CD4-positive, CD25-positive, alpha-beta regulatory T cell (primary cell): ENCODE measurements at regions not wholly inside any gene's neighbourhood (a gene's known extent, or its start where the extent isn't known, plus 50 kb on each side); places are given as distances from the start of the nearest gene placed in this dataset.

ENCODE experiments used
- ATAC-seq, 2 donors: fragments of 150-1000 bp; cut with Tn5 transposase; one replicate each; pipeline ENCODE4 v1.10.0; 2021; ENCODE audit warnings: low read depth in 2 of 2, moderate number of reproducible peaks in 2 of 2, moderate library complexity in 1 of 2
- DNase-seq, 3 donors: peaks; one replicate each; pipeline versions ENCODE4 v3.0.0 to v3.0.0-alpha.2; 2012 to 2022; ENCODE audit warnings: mixed read lengths in 1 of 3
- H3K27ac ChIP-seq: one replicate; pipeline ENCODE4 v1.7.0; 2013; ENCODE audit warnings: mild to moderate bottlenecking, low read length; ENCODE audit not compliant: insufficient read depth, poor library complexity, severe bottlenecking
- H3K27me3 ChIP-seq: one replicate; pipeline ENCODE4 v1.7.0; 2013; ENCODE audit warnings: low read length; ENCODE audit not compliant: control insufficient read depth, insufficient read depth
- H3K36me3 ChIP-seq: one replicate; pipeline ENCODE4 v1.7.0; 2013; ENCODE audit warnings: mild to moderate bottlenecking, low read length, moderate library complexity; ENCODE audit not compliant: control insufficient read depth, insufficient read depth
- H3K4me1 ChIP-seq: 2 replicates; pipeline ENCODE4 v1.7.0; 2013; ENCODE audit warnings: mild to moderate bottlenecking, low read length; ENCODE audit not compliant: insufficient read depth, control insufficient read depth, poor library complexity, severe bottlenecking
- H3K4me3 ChIP-seq: one replicate; pipeline ENCODE4 v1.7.0; 2013; ENCODE audit warnings: low read depth, mild to moderate bottlenecking, low read length, moderate library complexity
- H3K9me3 ChIP-seq, 2 experiments: 1 replicate in 1 of 2; 2 replicates in 1 of 2; pipeline ENCODE4 v1.7.0; 2013; ENCODE audit warnings: low read length in 2 of 2, mild to moderate bottlenecking in 1 of 2, moderate library complexity in 1 of 2; ENCODE audit not compliant: control insufficient read depth in 2 of 2
- H3K27ac Mint-ChIP-seq, 3 donors: one replicate each; pipeline ENCODE4 v1.8.0; 2020 to 2022; ENCODE audit warnings: mild to moderate bottlenecking in 3 of 3, mixed read lengths in 3 of 3, moderate library complexity in 2 of 3
- H3K27me3 Mint-ChIP-seq: one replicate; pipeline ENCODE4 v1.8.0; 2022; ENCODE audit warnings: mild to moderate bottlenecking, mixed read lengths
- H3K36me3 Mint-ChIP-seq: one replicate; pipeline ENCODE4 v1.8.0; 2020; ENCODE audit warnings: mixed read lengths
- H3K4me1 Mint-ChIP-seq, 4 donors: one replicate each; pipeline ENCODE4 v1.8.0; 2020 to 2022; ENCODE audit warnings: mixed read lengths in 4 of 4, mild to moderate bottlenecking in 1 of 4
- H3K4me3 Mint-ChIP-seq, 4 donors: one replicate each; pipeline ENCODE4 v1.8.0; 2020 to 2022; ENCODE audit warnings: mild to moderate bottlenecking in 4 of 4, mixed read lengths in 4 of 4, moderate library complexity in 3 of 4
- H3K9me3 Mint-ChIP-seq, 7 donors: one replicate each; pipeline ENCODE4 v1.8.0; 2020 to 2022; ENCODE audit warnings: mixed read lengths in 7 of 7, mild to moderate bottlenecking in 3 of 7, moderate library complexity in 2 of 7

- no peaks in the 10 kb centered on the region for H3K4me1 ChIP-seq
- no peaks in the 10 kb centered on the region for H3K27me3 Mint-ChIP-seq
- no peaks in the 10 kb centered on the region for H3K36me3 ChIP-seq
- H3K9me3 ChIP-seq, result no peaks in the 10 kb centered on the region
- H3K4me1 Mint-ChIP-seq, result no peaks in the 10 kb centered on the region
- H3K4me3 ChIP-seq, result no peak overlapping the region
- H3K4me3 Mint-ChIP-seq, result no peak overlapping the region
- H3K9me3 Mint-ChIP-seq, result peaks cover 0 to 3% (median 0%) of the 10 kb centered on the region in 7 donors
- no peak overlapping the region for H3K27ac Mint-ChIP-seq
- no peak overlapping the region for H3K27ac ChIP-seq
- ATAC-seq, result no peak
- no peaks in the 10 kb centered on the region for H3K36me3 Mint-ChIP-seq
- DNase-seq, result no peak
- no peaks in the 10 kb centered on the region for H3K27me3 ChIP-seq
Measured at GRCh38 chr1:57752843-57753242, 329.0 kb upstream of the DAB1 start.

- Mint-ChIP-seq H3K4me3 (no peak overlapping the region), H3K27me3 (no peaks in the 10 kb centered on the region), H3K4me1 (no peaks in the 10 kb centered on the region), H3K36me3 (no peaks in the 10 kb centered on the region), H3K27ac (no peak overlapping the region), H3K9me3 (peaks cover 0 to 3% (median 0%) of the 10 kb centered on the region in 7 donors)
- H3K27ac ChIP-seq, result no peak overlapping the region
- no peak for DNase-seq
- H3K36me3 ChIP-seq, result no peaks in the 10 kb centered on the region
- no peaks in the 10 kb centered on the region for H3K4me1 ChIP-seq
- ATAC-seq, result no peak
- no peaks in the 10 kb centered on the region for H3K9me3 ChIP-seq
- no peak overlapping the region for H3K4me3 ChIP-seq
- no peaks in the 10 kb centered on the region for H3K27me3 ChIP-seq
Measured at GRCh38 chr1:57748719-57749118, 324.9 kb upstream of the DAB1 start.

- no peak for DNase-seq
- Histone ChIP-seq H3K4me1 (no peaks in the 10 kb centered on the region), H3K27ac (no peak overlapping the region), H3K27me3 (no peaks in the 10 kb centered on the region), H3K36me3 (no peaks in the 10 kb centered on the region), H3K4me3 (no peak overlapping the region), H3K9me3 (no peaks in the 10 kb centered on the region)
- no peak for ATAC-seq
- H3K27me3 Mint-ChIP-seq, result no peaks in the 10 kb centered on the region
- no peak overlapping the region for H3K4me3 Mint-ChIP-seq
- H3K9me3 Mint-ChIP-seq, result peaks cover 0 to 3% (median 0%) of the 10 kb centered on the region in 7 donors
- no peak overlapping the region for H3K27ac Mint-ChIP-seq
- no peaks in the 10 kb centered on the region for H3K4me1 Mint-ChIP-seq
- H3K36me3 Mint-ChIP-seq, result no peaks in the 10 kb centered on the region
Measured at GRCh38 chr1:57747818-57748217, 324.0 kb upstream of the DAB1 start.

GRCh38 chr1:57741521-57741920 is 317.7 kb upstream of the DAB1 start:
- ATAC-seq, result no peak
- Mint-ChIP-seq H3K27ac (no peak overlapping the region), H3K4me1 (no peaks in the 10 kb centered on the region), H3K36me3 (no peaks in the 10 kb centered on the region), H3K27me3 (no peaks in the 10 kb centered on the region), H3K4me3 (no peak overlapping the region), H3K9me3 (peaks cover 0 to 2% (median 0%) of the 10 kb centered on the region in 7 donors)
- Histone ChIP-seq H3K27ac (no peak overlapping the region), H3K27me3 (no peaks in the 10 kb centered on the region), H3K9me3 (no peaks in the 10 kb centered on the region), H3K36me3 (no peaks in the 10 kb centered on the region), H3K4me3 (no peak overlapping the region), H3K4me1 (no peaks in the 10 kb centered on the region)
- no peak for DNase-seq

GRCh38 chr1:57736940-57737339 is 313.1 kb upstream of the DAB1 start:
- Mint-ChIP-seq H3K4me1 (no peaks in the 10 kb centered on the region), H3K27me3 (peaks cover 6% of the 10 kb centered on the region)

GRCh38 chr1:57729181-57729580 is 305.3 kb upstream of the DAB1 start:
- Histone ChIP-seq H3K27me3 (no peaks in the 10 kb centered on the region), H3K36me3 (no peaks in the 10 kb centered on the region), H3K9me3 (no peaks in the 10 kb centered on the region), H3K4me3 (no peak overlapping the region), H3K4me1 (no peaks in the 10 kb centered on the region), H3K27ac (no peak overlapping the region)
- no peak for ATAC-seq
- Mint-ChIP-seq H3K4me1 (no peaks in the 10 kb centered on the region), H3K4me3 (no peak overlapping the region), H3K36me3 (no peaks in the 10 kb centered on the region), H3K27me3 (no peaks in the 10 kb centered on the region), H3K27ac (no peak overlapping the region), H3K9me3 (no peaks in the 10 kb centered on the region)
- no peak for DNase-seq

More at GRCh38 chr1:57736940-57737339, 313.1 kb upstream of the DAB1 start:
- no peak for DNase-seq
- Mint-ChIP-seq H3K9me3 (peaks cover 0 to 2% (median 2%) of the 10 kb centered on the region in 7 donors), H3K27ac (no peak overlapping the region), H3K36me3 (no peaks in the 10 kb centered on the region), H3K4me3 (no peak overlapping the region)
- no peak overlapping the region for H3K4me3 ChIP-seq
- no peaks in the 10 kb centered on the region for H3K4me1 ChIP-seq
- no peaks in the 10 kb centered on the region for H3K36me3 ChIP-seq
- H3K27me3 ChIP-seq, result no peaks in the 10 kb centered on the region
- H3K9me3 ChIP-seq, result no peaks in the 10 kb centered on the region
- ATAC-seq, result no peak
- no peak overlapping the region for H3K27ac ChIP-seq

GRCh38 chr1:57727121-57727520 is 303.3 kb upstream of the DAB1 start:
- no peak overlapping the region for H3K4me3 ChIP-seq
- no peaks in the 10 kb centered on the region for H3K9me3 Mint-ChIP-seq
- H3K36me3 ChIP-seq, result no peaks in the 10 kb centered on the region
- no peak overlapping the region for H3K27ac ChIP-seq
- no peaks in the 10 kb centered on the region for H3K36me3 Mint-ChIP-seq
- no peaks in the 10 kb centered on the region for H3K4me1 ChIP-seq
- DNase-seq (no peak), ATAC-seq (no peak)
- H3K9me3 ChIP-seq, result no peaks in the 10 kb centered on the region
- no peaks in the 10 kb centered on the region for H3K27me3 Mint-ChIP-seq
- H3K27ac Mint-ChIP-seq, result no peak overlapping the region
- H3K4me3 Mint-ChIP-seq, result no peak overlapping the region
- no peaks in the 10 kb centered on the region for H3K27me3 ChIP-seq
- no peaks in the 10 kb centered on the region for H3K4me1 Mint-ChIP-seq

GRCh38 chr1:57725318-57725717 is 301.5 kb upstream of the DAB1 start:
- Histone ChIP-seq H3K27me3 (no peaks in the 10 kb centered on the region), H3K4me1 (no peaks in the 10 kb centered on the region), H3K9me3 (no peaks in the 10 kb centered on the region), H3K27ac (no peak overlapping the region), H3K4me3 (no peak overlapping the region), H3K36me3 (no peaks in the 10 kb centered on the region)
- ATAC-seq (no peak), DNase-seq (no peak)
- Mint-ChIP-seq H3K27me3 (no peaks in the 10 kb centered on the region), H3K4me1 (no peaks in the 10 kb centered on the region), H3K36me3 (no peaks in the 10 kb centered on the region), H3K9me3 (peaks cover 0 to 4% (median 0%) of the 10 kb centered on the region in 7 donors), H3K27ac (no peak overlapping the region), H3K4me3 (no peak overlapping the region)
